Suprapubic skin (tissue), 4 donors: ENCODE measurements at regions not wholly inside any gene's neighbourhood (a gene's known extent, or its start where the extent isn't known, plus 50 kb on each side); places are given as distances from the start of the nearest gene placed in this dataset.

Source experiments
- POLR2A ChIP-seq, 2 donors: fragments of 450-650 bp; IDR thresholded peaks; one replicate each; pipeline ENCODE4 v1.6.1; 2017; ENCODE audit warnings: antibody characterized with exemption in 2 of 2, mild to moderate bottlenecking in 2 of 2, moderate library complexity in 2 of 2
- POLR2AphosphoS5 ChIP-seq, 3 donors: sonication (generic); formaldehyde crosslinking; IDR thresholded peaks; one replicate each; pipeline ENCODE4 v1.6.1; 2017; ENCODE audit warnings: antibody characterized with exemption in 3 of 3
- TF ChIP-seq, protein P1 (sequence below), 2 donors: fragments of 200-600 bp in 1 of 2; fragments of 450-650 bp in 1 of 2; sonication (generic) in 1 of 2; IDR thresholded peaks; one replicate each; pipeline ENCODE4 v1.5.1; 2016 to 2019; ENCODE audit warnings: antibody characterized with exemption in 2 of 2, mild to moderate bottlenecking in 1 of 2, moderate library complexity in 1 of 2

DNA sequence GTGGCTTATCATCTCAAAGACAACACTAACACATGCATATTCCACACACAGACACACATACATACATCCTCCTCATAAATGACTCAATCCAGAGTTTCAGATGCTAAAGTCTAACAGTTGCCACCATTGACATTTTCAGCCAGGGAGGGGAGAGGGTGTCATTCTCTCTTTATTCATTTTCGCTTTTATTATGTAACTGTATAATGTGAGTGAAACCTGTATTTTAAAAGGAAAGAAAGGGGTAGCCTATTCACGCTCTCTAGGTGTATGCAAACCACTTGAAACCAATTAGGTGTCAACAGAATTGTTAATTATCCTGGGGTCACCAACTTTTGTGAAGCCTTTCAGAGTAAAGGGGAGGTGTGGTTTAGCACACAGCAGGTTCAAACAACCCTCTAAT, 1282.9 kb downstream of the ROBO2 start:
- TF ChIP-seq, protein P1, sequence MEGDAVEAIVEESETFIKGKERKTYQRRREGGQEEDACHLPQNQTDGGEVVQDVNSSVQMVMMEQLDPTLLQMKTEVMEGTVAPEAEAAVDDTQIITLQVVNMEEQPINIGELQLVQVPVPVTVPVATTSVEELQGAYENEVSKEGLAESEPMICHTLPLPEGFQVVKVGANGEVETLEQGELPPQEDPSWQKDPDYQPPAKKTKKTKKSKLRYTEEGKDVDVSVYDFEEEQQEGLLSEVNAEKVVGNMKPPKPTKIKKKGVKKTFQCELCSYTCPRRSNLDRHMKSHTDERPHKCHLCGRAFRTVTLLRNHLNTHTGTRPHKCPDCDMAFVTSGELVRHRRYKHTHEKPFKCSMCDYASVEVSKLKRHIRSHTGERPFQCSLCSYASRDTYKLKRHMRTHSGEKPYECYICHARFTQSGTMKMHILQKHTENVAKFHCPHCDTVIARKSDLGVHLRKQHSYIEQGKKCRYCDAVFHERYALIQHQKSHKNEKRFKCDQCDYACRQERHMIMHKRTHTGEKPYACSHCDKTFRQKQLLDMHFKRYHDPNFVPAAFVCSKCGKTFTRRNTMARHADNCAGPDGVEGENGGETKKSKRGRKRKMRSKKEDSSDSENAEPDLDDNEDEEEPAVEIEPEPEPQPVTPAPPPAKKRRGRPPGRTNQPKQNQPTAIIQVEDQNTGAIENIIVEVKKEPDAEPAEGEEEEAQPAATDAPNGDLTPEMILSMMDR (IDR thresholded peaks at IDR 0.05), result no peak
- TF ChIP-seq POLR2A (IDR thresholded peaks at IDR 0.05), result no peak
- no peak for TF ChIP-seq POLR2AphosphoS5 (IDR thresholded peaks at IDR 0.05)
